ENCODE measurements at regions not wholly inside any gene's neighbourhood (a gene's known extent, or its start where the extent isn't known, plus 50 kb on each side); places are given as distances from the start of the nearest gene placed in this dataset.
A peak's percentile ranks its signal among the peaks of the same experiment; 100 is the strongest.

- peak; percentile 94 for TF ChIP-seq CTCF (IDR thresholded peaks at IDR 0.05)
- TF ChIP-seq USF1 (CRISPR knock-in tag; IDR thresholded peaks at IDR 0.05): no peak
- no peak for TF ChIP-seq NFYB (CRISPR knock-in tag; conservative IDR thresholded peaks at IDR 0.05; ENCODE audit: low read depth)
- TF ChIP-seq PRDM15 (CRISPR knock-in tag; IDR thresholded peaks at IDR 0.05): no peak
- no peak for TF ChIP-seq SMAD4 (CRISPR knock-in tag; IDR thresholded peaks at IDR 0.05)
- TF ChIP-seq ESRRA (CRISPR knock-in tag; IDR thresholded peaks at IDR 0.05; ENCODE audit: borderline replicate concordance): no peak
- TF ChIP-seq MAX (CRISPR knock-in tag; IDR thresholded peaks at IDR 0.05): no peak
- no peak for TF ChIP-seq ZNF512 (CRISPR knock-in tag; IDR thresholded peaks at IDR 0.05; ENCODE audit: borderline replicate concordance)
- TF ChIP-seq CREB1 (CRISPR knock-in tag; IDR thresholded peaks at IDR 0.05): no peak
- no peak for TF ChIP-seq EMX1 (CRISPR knock-in tag; IDR thresholded peaks at IDR 0.05)
- TF ChIP-seq ATF3 (CRISPR knock-in tag; conservative IDR thresholded peaks at IDR 0.05): no peak
- no peak for TF ChIP-seq ZNF317 (CRISPR knock-in tag; IDR thresholded peaks at IDR 0.05; ENCODE audit: borderline replicate concordance, low read depth)
- no peak for TF ChIP-seq NR3C1 (CRISPR knock-in tag; conservative IDR thresholded peaks at IDR 0.05; ENCODE audit: low read depth)
These were observed 945.0 kb upstream of the CRIM1 start for GRCh38 chr2:35410431-35411061.

Measured in WTC11 (cell line).